ENCODE measurements at regions not wholly inside any gene's neighbourhood (a gene's known extent, or its start where the extent isn't known, plus 50 kb on each side); places are given as distances from the start of the nearest gene placed in this dataset.

DNA sequence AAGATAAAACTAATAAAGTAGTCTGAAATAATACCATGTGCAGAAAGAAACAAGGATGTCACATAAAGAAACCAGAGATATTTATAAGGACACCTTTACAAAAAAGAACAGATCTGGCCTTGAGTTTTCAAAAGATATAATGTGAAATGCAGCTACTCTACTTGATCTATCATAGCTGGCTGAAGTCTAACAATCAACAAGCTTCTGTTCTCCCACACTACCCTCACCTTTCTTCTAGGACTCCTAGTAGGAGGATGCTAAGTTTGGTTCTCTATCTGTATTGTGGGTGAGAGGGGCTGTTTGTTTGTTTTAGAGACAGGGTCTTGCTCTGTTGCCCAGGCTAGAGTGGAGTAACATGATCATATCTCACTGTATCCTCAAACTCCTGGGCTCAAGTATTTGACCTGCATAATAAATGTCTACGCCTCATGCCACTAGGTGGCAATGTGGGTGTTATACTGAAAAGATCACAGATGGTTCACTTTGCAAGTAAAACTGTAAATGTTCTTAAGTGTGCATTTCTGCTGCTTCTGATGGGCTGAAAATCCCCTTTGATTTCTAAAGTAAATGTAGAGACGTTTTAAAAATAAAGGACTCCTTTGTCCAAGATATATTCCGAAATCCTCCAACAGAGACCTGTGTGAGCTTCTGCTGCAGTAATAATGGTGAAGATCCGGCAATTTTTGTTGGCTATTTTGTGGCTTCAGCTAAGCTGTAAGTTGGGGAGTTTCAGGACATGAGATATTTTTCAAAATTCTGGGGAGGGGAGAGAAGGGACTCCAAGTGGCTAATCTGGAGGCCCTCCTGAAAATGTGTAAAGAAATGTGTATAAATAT is 269.3 kb downstream of the DAD1 start:
- TF ChIP-seq, protein P1, sequence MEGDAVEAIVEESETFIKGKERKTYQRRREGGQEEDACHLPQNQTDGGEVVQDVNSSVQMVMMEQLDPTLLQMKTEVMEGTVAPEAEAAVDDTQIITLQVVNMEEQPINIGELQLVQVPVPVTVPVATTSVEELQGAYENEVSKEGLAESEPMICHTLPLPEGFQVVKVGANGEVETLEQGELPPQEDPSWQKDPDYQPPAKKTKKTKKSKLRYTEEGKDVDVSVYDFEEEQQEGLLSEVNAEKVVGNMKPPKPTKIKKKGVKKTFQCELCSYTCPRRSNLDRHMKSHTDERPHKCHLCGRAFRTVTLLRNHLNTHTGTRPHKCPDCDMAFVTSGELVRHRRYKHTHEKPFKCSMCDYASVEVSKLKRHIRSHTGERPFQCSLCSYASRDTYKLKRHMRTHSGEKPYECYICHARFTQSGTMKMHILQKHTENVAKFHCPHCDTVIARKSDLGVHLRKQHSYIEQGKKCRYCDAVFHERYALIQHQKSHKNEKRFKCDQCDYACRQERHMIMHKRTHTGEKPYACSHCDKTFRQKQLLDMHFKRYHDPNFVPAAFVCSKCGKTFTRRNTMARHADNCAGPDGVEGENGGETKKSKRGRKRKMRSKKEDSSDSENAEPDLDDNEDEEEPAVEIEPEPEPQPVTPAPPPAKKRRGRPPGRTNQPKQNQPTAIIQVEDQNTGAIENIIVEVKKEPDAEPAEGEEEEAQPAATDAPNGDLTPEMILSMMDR (conservative IDR thresholded peaks at IDR 0.05), result peak; percentile 84
- no peak for TF ChIP-seq ZFX (IDR thresholded peaks at IDR 0.05)

All from C4-2B (cell line).